A673 (cell line): ENCODE measurements at regions not wholly inside any gene's neighbourhood (a gene's known extent, or its start where the extent isn't known, plus 50 kb on each side); places are given as distances from the start of the nearest gene placed in this dataset.

ENCODE experiments used
- BruUV-seq: library from RNA; stranded (reverse); fragments of 400-500 nt; replicated peaks from 2 replicates; lab custom pipeline; 2021; lab: Mats Ljungman, UMichigan
- CTCF ChIA-PET: fragments of 300-600 bp; sonication (Branson Sonifier 250); formaldehyde crosslinking; loops from one replicate; lab custom pipeline; 2022; ENCODE audit warnings: antibody characterized with exemption; lab: Charles Lee
- POLR2A ChIA-PET: fragments of 300-600 bp; sonication (Branson Sonifier 250); formaldehyde crosslinking; loops from one replicate; lab custom pipeline; 2022; ENCODE audit warnings: antibody characterized with exemption; ENCODE audit not compliant: low non-redundant PET; lab: Charles Lee
- DNase-seq: peaks from one replicate; pipeline ENCODE4 v3.0.0-alpha.2; 2015; ENCODE audit warnings: low spot score
- H3K27ac ChIP-seq: fragments of 200-600 bp; sonication (generic); 2 replicates; pipeline ENCODE4 v1.5.1; 2016; ENCODE audit warnings: mixed run types, low read depth, mild to moderate bottlenecking, mixed read lengths, antibody characterized with exemption, low read length; ENCODE audit not compliant: poor library complexity, severe bottlenecking
- H3K27me3 ChIP-seq: fragments of 200-600 bp; sonication (generic); replicated peaks from 2 replicates; pipeline ENCODE4 v1.6.1; 2017; ENCODE audit warnings: mixed run types, low read depth, mild to moderate bottlenecking, mixed read lengths, antibody characterized with exemption, low read length; ENCODE audit not compliant: insufficient read depth, poor library complexity
- H3K36me3 ChIP-seq: fragments of 200-600 bp; sonication (generic); 2 replicates; pipeline ENCODE4 v1.6.1; 2016; ENCODE audit warnings: mixed run types, mild to moderate bottlenecking, mixed read lengths, antibody characterized with exemption, low read length; ENCODE audit not compliant: insufficient read depth, poor library complexity, severe bottlenecking
- H3K4me1 ChIP-seq: fragments of 200-600 bp; sonication (generic); 2 replicates; pipeline ENCODE4 v1.6.1; 2017; ENCODE audit warnings: mixed run types, mild to moderate bottlenecking, mixed read lengths, antibody characterized with exemption, low read length; ENCODE audit not compliant: insufficient read depth, poor library complexity, severe bottlenecking
- H3K4me3 ChIP-seq: fragments of 200-600 bp; sonication (generic); 2 replicates; pipeline ENCODE4 v1.5.1; 2016; ENCODE audit warnings: low read depth, mixed run types, mild to moderate bottlenecking, mixed read lengths, low read length; ENCODE audit not compliant: poor library complexity, severe bottlenecking
- H3K9me3 ChIP-seq: fragments of 200-600 bp; sonication (generic); 2 replicates; pipeline ENCODE4 v1.6.1; 2016; ENCODE audit warnings: mixed run types, low read depth, mild to moderate bottlenecking, mixed read lengths, antibody characterized with exemption, low read length; ENCODE audit not compliant: poor library complexity, severe bottlenecking
- EZH2 ChIP-seq: fragments of 200-600 bp; sonication (generic); IDR thresholded peaks from 2 replicates; pipeline ENCODE4 v1.6.1; 2017; ENCODE audit warnings: borderline replicate concordance, low read depth, mild to moderate bottlenecking, mixed read lengths, antibody characterized with exemption, low read length; ENCODE audit not compliant: poor library complexity, severe bottlenecking
- intact Hi-C: fragments of 100-400 bp; cut with micrococcal nuclease; formaldehyde crosslinking; loops from one replicate; pipeline ENCODE4 v1.10.0; 2022; ENCODE audit not compliant: unreplicated experiment
- TF ChIP-seq, protein P1 (sequence below): fragments of 300-800, 200-600 bp; sonication (generic); conservative IDR thresholded peaks from 2 replicates; pipeline ENCODE4 v1.5.1; 2017; ENCODE audit warnings: low read depth, mild to moderate bottlenecking, antibody characterized with exemption, low read length, moderate library complexity, mixed read lengths

DNA sequence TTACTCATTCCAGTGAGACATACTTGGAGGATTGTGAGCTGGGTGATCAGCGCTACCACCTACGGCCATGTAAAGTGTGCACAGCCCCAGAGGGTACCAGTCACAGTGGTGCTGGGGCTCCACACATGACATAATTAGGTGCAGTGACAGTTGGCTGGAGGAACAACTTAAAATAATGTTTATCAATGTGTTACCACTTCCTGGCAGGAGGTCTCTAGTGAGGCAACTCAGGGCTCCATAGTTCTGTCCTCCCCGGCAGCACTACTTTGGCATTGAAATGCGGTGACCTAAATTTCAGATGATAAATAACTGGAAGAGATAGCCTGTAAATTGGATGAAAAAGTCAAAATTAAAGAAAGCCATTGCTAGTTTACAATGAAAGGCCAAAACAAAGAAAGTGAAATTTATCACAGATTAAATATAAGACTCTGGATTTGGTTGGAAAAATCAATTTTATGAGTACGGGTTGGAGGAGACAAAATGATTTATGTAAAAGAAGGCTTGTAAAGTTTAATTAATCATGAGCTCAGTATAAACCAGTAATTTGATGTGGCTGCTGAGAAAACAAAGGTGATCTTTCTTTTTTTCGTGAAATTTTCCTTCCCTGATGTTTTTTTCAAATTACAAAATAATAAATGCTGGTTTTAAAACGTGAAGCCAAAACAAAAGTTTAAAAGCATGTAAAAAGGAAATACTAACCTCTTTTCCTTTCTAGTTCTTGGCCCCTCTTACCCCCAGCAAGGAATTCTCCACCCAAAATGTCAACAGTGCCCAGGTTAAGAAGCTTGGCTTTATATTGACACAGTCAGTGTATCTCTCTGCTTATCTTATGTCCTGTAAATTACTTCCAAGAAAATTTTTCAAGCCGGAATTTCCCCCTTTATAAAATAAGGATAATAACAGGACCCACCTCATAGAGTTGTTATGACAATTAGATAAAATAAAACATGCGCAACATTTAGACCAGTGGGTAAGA, 126.7 kb upstream of the NOX3 start:
- Histone ChIP-seq H3K36me3 (no peaks in the 10 kb centered on the region), H3K27me3 (no peaks in the 10 kb centered on the region), H3K4me1 (peaks cover 20% of the 10 kb centered on the region), H3K27ac (no peak overlapping the region), H3K4me3 (no peak overlapping the region), H3K9me3 (no peaks in the 10 kb centered on the region)
- intact Hi-C loops = no loop called here
- no TSS peak for BruUV-seq
- ChIA-PET CTCF (interaction anchor here (0.6 kb wide), 1 partner anchor 33 kb away, joined by 3 read pairs; no protein-coding TSS in a partner anchor), POLR2A (no interaction called here)
- DNase-seq = no peak
- TF ChIP-seq EZH2 = no peak
- TF ChIP-seq, protein P1, sequence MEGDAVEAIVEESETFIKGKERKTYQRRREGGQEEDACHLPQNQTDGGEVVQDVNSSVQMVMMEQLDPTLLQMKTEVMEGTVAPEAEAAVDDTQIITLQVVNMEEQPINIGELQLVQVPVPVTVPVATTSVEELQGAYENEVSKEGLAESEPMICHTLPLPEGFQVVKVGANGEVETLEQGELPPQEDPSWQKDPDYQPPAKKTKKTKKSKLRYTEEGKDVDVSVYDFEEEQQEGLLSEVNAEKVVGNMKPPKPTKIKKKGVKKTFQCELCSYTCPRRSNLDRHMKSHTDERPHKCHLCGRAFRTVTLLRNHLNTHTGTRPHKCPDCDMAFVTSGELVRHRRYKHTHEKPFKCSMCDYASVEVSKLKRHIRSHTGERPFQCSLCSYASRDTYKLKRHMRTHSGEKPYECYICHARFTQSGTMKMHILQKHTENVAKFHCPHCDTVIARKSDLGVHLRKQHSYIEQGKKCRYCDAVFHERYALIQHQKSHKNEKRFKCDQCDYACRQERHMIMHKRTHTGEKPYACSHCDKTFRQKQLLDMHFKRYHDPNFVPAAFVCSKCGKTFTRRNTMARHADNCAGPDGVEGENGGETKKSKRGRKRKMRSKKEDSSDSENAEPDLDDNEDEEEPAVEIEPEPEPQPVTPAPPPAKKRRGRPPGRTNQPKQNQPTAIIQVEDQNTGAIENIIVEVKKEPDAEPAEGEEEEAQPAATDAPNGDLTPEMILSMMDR = no peak

DNA sequence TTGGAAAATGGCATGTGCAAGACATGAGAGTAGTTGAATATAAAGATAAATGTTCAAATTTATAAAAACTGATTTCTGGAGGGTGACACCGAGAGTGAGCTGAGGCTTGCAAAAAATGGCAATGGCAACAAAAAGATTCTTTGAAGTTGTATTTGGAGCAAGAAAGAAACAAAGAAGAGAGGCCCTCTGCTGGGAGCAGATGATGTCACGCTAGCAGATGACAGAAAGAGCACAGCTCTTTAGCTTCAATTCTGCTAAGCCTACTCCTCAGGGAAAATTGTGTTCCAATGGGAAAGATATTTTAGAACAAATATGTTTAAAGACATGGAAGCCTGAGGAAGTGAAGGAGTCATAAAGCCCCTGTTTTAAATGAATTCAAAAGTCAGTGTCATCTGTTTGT, 125.3 kb upstream of the NOX3 start:
- Histone ChIP-seq H3K4me3 (no peak overlapping the region), H3K27ac (no peak overlapping the region), H3K27me3 (no peaks in the 10 kb centered on the region), H3K9me3 (no peaks in the 10 kb centered on the region), H3K4me1 (peaks cover 10% of the 10 kb centered on the region), H3K36me3 (no peaks in the 10 kb centered on the region)
- no peak for TF ChIP-seq EZH2
- TF ChIP-seq, protein P1 = peak; percentile 38
- intact Hi-C loops = no loop called here
- DNase-seq = peak; percentile 39
- ChIA-PET POLR2A (no interaction called here), CTCF (no interaction called here)
- no TSS peak for BruUV-seq

DNA sequence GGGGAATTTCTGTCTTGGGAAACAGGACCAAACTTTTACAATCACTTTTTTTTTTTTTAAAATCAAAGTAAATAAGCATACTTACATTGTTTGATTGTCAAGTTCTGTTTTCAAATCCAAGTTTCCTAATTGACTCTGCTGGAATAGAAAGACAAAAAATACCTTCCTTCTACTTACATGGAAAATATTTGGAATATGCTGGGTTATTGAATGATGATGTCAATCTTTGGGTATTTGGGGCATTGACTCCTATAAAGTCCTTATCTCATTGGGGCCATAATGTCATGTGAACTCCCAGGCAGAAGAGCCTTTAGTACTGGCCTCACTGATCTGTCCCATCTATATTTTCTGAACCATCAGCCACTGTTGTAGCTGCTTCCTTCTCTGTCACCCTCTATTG, 122.6 kb upstream of the NOX3 start:
- no peak for DNase-seq
- ChIA-PET POLR2A (no interaction called here), CTCF (no interaction called here)
- H3K9me3 ChIP-seq = no peaks in the 10 kb centered on the region
- TF ChIP-seq, protein P1 = no peak
- no peak for TF ChIP-seq EZH2
- no peaks in the 10 kb centered on the region for H3K36me3 ChIP-seq
- no peaks in the 10 kb centered on the region for H3K27me3 ChIP-seq
- no peak overlapping the region for H3K4me3 ChIP-seq
- intact Hi-C loops = no loop called here
- H3K27ac ChIP-seq = no peak overlapping the region
- BruUV-seq = no TSS peak
- H3K4me1 ChIP-seq = peaks cover 6% of the 10 kb centered on the region
